Neural crest cell (in vitro differentiated cells): ENCODE measurements at regions not wholly inside any gene's neighbourhood (a gene's known extent, or its start where the extent isn't known, plus 50 kb on each side); places are given as distances from the start of the nearest gene placed in this dataset.

Experiments
- DNase-seq: peaks from one replicate; pipeline ENCODE4 v3.0.0; 2021; ENCODE audit warnings: low read depth, mixed read lengths, low spot score
- H3K27ac Mint-ChIP-seq: one replicate; pipeline ENCODE4 v1.8.0; 2021; ENCODE audit warnings: mild to moderate bottlenecking, mixed read lengths; ENCODE audit not compliant: unreplicated experiment
- H3K27me3 Mint-ChIP-seq: 2 replicates; pipeline ENCODE4 v1.8.0; 2021; ENCODE audit warnings: low read depth, mild to moderate bottlenecking, mixed read lengths
- H3K36me3 Mint-ChIP-seq: 2 replicates; pipeline ENCODE4 v1.8.0; 2021; ENCODE audit warnings: low read depth, mild to moderate bottlenecking, mixed read lengths
- H3K4me1 Mint-ChIP-seq: 2 replicates; pipeline ENCODE4 v1.8.0; 2021; ENCODE audit warnings: mixed read lengths
- H3K4me3 Mint-ChIP-seq: one replicate; pipeline ENCODE4 v1.8.0; 2021; ENCODE audit warnings: mild to moderate bottlenecking, mixed read lengths
- H3K9me3 Mint-ChIP-seq: 2 replicates; pipeline ENCODE4 v1.8.0; 2021; ENCODE audit warnings: mixed read lengths
- CTCF ChIP-seq: fragments of 200-600 bp; sonication (generic); conservative IDR thresholded peaks from 2 replicates; pipeline ENCODE4 v1.5.0; 2021; ENCODE audit warnings: antibody characterized with exemption, mild to moderate bottlenecking

- no peak overlapping the region for H3K27ac Mint-ChIP-seq
- peaks cover 2% of the 10 kb centered on the region for H3K27me3 Mint-ChIP-seq
- H3K4me1 Mint-ChIP-seq = peaks cover 9% of the 10 kb centered on the region
Measured at GRCh38 chr20:4299773-4300172, 50.7 kb upstream of the ADRA1D start.

GRCh38 chr20:4299216-4299615 lies 50.1 kb upstream of the ADRA1D start:
- no peak for DNase-seq
- peaks cover 11% of the 10 kb centered on the region for H3K9me3 Mint-ChIP-seq
- no peak overlapping the region for H3K4me3 Mint-ChIP-seq
- peaks cover 2% of the 10 kb centered on the region for H3K27me3 Mint-ChIP-seq
- H3K4me1 Mint-ChIP-seq = peaks cover 9% of the 10 kb centered on the region
- H3K27ac Mint-ChIP-seq = no peak overlapping the region
- no peak for TF ChIP-seq CTCF
- H3K36me3 Mint-ChIP-seq = no peaks in the 10 kb centered on the region

More at GRCh38 chr20:4299773-4300172, 50.7 kb upstream of the ADRA1D start:
- no peak for TF ChIP-seq CTCF
- peaks cover 11% of the 10 kb centered on the region for H3K9me3 Mint-ChIP-seq
- no peak overlapping the region for H3K4me3 Mint-ChIP-seq
- H3K36me3 Mint-ChIP-seq = no peaks in the 10 kb centered on the region
- no peak for DNase-seq
